AG10803 (cell line): ENCODE measurements at regions not wholly inside any gene's neighbourhood (a gene's known extent, or its start where the extent isn't known, plus 50 kb on each side); places are given as distances from the start of the nearest gene placed in this dataset.

ENCODE experiments used
- DNase-seq: peaks from one replicate; pipeline ENCODE4 v3.0.0; 2010; ENCODE audit warnings: low read depth
- H3K4me3 ChIP-seq: 2 replicates; pipeline ENCODE4 v1.5.1; 2011; ENCODE audit warnings: mild to moderate bottlenecking, low read length, control low read depth
- CTCF ChIP-seq: conservative IDR thresholded peaks from 2 replicates; pipeline ENCODE4 v1.5.1; 2011; ENCODE audit warnings: mild to moderate bottlenecking, low read length, control low read depth, inconsistent platforms

- H3K4me3 ChIP-seq = no peak overlapping the region
- DNase-seq = no peak
- TF ChIP-seq CTCF = no peak
Measured at GRCh38 chr7:153297141-153297540, 537.6 kb downstream of the ACTR3B start.

- DNase-seq = no peak
- no peak for TF ChIP-seq CTCF
- no peak overlapping the region for H3K4me3 ChIP-seq
Measured at GRCh38 chr7:153301936-153302335, 542.4 kb downstream of the ACTR3B start.

GRCh38 chr7:153320005-153320404 is 560.5 kb downstream of the ACTR3B start:
- no peak overlapping the region for H3K4me3 ChIP-seq
- no peak for DNase-seq
- no peak for TF ChIP-seq CTCF

GRCh38 chr7:153320681-153321080 is 561.1 kb downstream of the ACTR3B start:
- no peak overlapping the region for H3K4me3 ChIP-seq
- DNase-seq = no peak
- TF ChIP-seq CTCF = no peak

GRCh38 chr7:153322991-153323390 is 563.4 kb downstream of the ACTR3B start:
- no peak for TF ChIP-seq CTCF
- no peak overlapping the region for H3K4me3 ChIP-seq
- no peak for DNase-seq

GRCh38 chr7:153324094-153324493 is 564.5 kb downstream of the ACTR3B start:
- no peak for DNase-seq
- no peak overlapping the region for H3K4me3 ChIP-seq
- no peak for TF ChIP-seq CTCF

- no peak for DNase-seq
- no peak overlapping the region for H3K4me3 ChIP-seq
- no peak for TF ChIP-seq CTCF
Measured at GRCh38 chr7:153327683-153328082, 568.1 kb downstream of the ACTR3B start.
